ENCODE measurements at regions not wholly inside any gene's neighbourhood (a gene's known extent, or its start where the extent isn't known, plus 50 kb on each side); places are given as distances from the start of the nearest gene placed in this dataset.

DNA sequence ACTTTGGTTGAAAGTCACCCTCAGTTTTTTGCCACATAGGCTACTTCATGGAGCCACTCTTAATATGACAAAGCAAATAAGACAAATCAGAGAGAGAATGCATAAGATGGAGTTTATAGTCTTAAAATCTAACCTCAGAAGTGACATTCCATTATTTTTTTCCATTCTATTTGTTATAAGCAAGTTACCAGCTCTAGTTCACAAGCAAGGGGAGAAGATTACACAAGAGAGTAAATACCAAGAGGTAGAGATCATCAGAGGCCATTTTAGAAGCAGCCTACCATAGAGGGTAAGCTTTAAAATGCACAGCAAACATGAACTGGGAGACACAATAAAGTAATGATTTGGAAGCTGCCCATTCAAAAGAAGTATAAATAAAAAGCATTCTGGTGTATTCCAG is 651.3 kb upstream of the MEF2C start:
- TF ChIP-seq, protein P1, sequence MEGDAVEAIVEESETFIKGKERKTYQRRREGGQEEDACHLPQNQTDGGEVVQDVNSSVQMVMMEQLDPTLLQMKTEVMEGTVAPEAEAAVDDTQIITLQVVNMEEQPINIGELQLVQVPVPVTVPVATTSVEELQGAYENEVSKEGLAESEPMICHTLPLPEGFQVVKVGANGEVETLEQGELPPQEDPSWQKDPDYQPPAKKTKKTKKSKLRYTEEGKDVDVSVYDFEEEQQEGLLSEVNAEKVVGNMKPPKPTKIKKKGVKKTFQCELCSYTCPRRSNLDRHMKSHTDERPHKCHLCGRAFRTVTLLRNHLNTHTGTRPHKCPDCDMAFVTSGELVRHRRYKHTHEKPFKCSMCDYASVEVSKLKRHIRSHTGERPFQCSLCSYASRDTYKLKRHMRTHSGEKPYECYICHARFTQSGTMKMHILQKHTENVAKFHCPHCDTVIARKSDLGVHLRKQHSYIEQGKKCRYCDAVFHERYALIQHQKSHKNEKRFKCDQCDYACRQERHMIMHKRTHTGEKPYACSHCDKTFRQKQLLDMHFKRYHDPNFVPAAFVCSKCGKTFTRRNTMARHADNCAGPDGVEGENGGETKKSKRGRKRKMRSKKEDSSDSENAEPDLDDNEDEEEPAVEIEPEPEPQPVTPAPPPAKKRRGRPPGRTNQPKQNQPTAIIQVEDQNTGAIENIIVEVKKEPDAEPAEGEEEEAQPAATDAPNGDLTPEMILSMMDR (IDR thresholded peaks at IDR 0.05): no peak
- TF ChIP-seq POLR2A (IDR thresholded peaks at IDR 0.05): no peak
- TF ChIP-seq POLR2AphosphoS5 (IDR thresholded peaks at IDR 0.05): no peak
- TF ChIP-seq EP300 (IDR thresholded peaks at IDR 0.05): no peak
